Loucy (cell line): ENCODE measurements at regions not wholly inside any gene's neighbourhood (a gene's known extent, or its start where the extent isn't known, plus 50 kb on each side); places are given as distances from the start of the nearest gene placed in this dataset.

Experiments
- H2AFZ ChIP-seq: fragments of 200-600 bp; sonication (generic); 2 replicates; pipeline ENCODE4 v1.6.0; 2016; ENCODE audit warnings: antibody characterized with exemption, mild to moderate bottlenecking, low read length, moderate library complexity
- H3F3A ChIP-seq: fragments of 200-600 bp; 2 replicates; pipeline ENCODE4 v1.6.0; 2016; ENCODE audit warnings: antibody characterized with exemption, low read depth, mild to moderate bottlenecking
- H3K27me3 ChIP-seq: fragments of 200-600 bp; sonication (generic); 2 replicates; pipeline ENCODE4 v1.6.1; 2014; ENCODE audit warnings: low read length, mild to moderate bottlenecking; ENCODE audit not compliant: insufficient read depth, poor library complexity, severe bottlenecking
- H3K36me3 ChIP-seq: fragments of 200-600 bp; sonication (generic); 2 replicates; pipeline ENCODE4 v1.6.1; 2016; ENCODE audit warnings: low read length; ENCODE audit not compliant: insufficient read depth
- H3K4me1 ChIP-seq: fragments of 200-600 bp; sonication (generic); 2 replicates; pipeline ENCODE4 v1.5.1; 2014; ENCODE audit warnings: low read length, mild to moderate bottlenecking; ENCODE audit not compliant: insufficient read depth, poor library complexity, severe bottlenecking
- H3K4me2 ChIP-seq: fragments of 200-600 bp; sonication (generic); 2 replicates; pipeline ENCODE4 v1.6.0; 2014; ENCODE audit warnings: antibody characterized with exemption, low read length, low read depth, mild to moderate bottlenecking; ENCODE audit not compliant: poor library complexity, severe bottlenecking
- H3K4me3 ChIP-seq: fragments of 200-600 bp; sonication (generic); 2 replicates; pipeline ENCODE4 v1.5.1; 2014; ENCODE audit warnings: low read length, mild to moderate bottlenecking, mixed read lengths; ENCODE audit not compliant: poor library complexity, severe bottlenecking
- H3K79me2 ChIP-seq: fragments of 200-600 bp; sonication (generic); 2 replicates; pipeline ENCODE4 v1.6.1; 2014; ENCODE audit warnings: low read length; ENCODE audit not compliant: insufficient read depth
- H3K9ac ChIP-seq: fragments of 200-600 bp; sonication (generic); 2 replicates; pipeline ENCODE4 v1.6.0; 2014; ENCODE audit warnings: mild to moderate bottlenecking, low read depth, low read length, moderate library complexity; ENCODE audit not compliant: poor library complexity, severe bottlenecking
- H3K9me2 ChIP-seq: fragments of 200-600 bp; sonication (generic); replicated peaks from 2 replicates; pipeline ENCODE4 v1.6.1; 2016; ENCODE audit warnings: low read depth, low read length, mixed read lengths
- H3K9me3 ChIP-seq: fragments of 200-600 bp; sonication (generic); 2 replicates; pipeline ENCODE4 v1.6.1; 2014; ENCODE audit warnings: mild to moderate bottlenecking, antibody characterized with exemption, low read length, low read depth; ENCODE audit not compliant: insufficient read depth
- H4K20me1 ChIP-seq: fragments of 200-600 bp; sonication (generic); 2 replicates; pipeline ENCODE4 v1.6.0; 2014; ENCODE audit warnings: antibody characterized with exemption, low read length, mild to moderate bottlenecking; ENCODE audit not compliant: insufficient read depth, poor library complexity, severe bottlenecking
- CTCF ChIP-seq: fragments of 200-600 bp; sonication (generic); conservative IDR thresholded peaks from 2 replicates; pipeline ENCODE4 v1.5.1; 2014; ENCODE audit warnings: mild to moderate bottlenecking, antibody characterized with exemption, low read length
- EZH2phosphoT487 ChIP-seq: fragments of 200-600 bp; IDR thresholded peaks from 2 replicates; pipeline ENCODE4 v1.6.1; 2018; ENCODE audit warnings: antibody characterized with exemption, mild to moderate bottlenecking, moderate library complexity, borderline replicate concordance

DNA sequence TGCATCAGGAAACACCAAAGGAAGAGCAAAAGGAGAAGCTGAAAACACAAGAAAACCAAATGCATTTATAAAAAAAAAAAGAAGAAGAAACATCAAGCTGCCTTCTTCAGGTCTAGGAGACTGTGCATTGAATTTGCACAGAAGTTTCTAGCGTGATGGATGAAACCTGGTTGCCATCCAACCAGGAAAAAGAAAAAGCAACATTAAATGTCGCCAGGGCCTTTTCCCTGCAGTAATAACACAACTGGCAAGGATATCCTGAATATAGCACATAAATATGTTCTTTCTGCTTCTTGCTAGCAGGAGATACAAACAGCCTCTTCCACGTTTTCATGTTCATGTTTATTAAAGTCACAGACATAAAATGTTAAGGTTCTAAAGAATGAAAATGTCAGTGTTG, 60.8 kb upstream of the ZFP42 start:
- Histone ChIP-seq H4K20me1 (no peaks in the 10 kb centered on the region), H3K4me3 (no peak overlapping the region), H3K9me2 (no peaks in the 10 kb centered on the region)

GRCh38 chr4:187937557-187937956, 58.0 kb upstream of the ZFP42 start:
- Histone ChIP-seq H3K4me1 (no peaks in the 10 kb centered on the region), H3K9me3 (peaks cover 9% of the 10 kb centered on the region; the same call in 1 of the 2 replicates), H3K27me3 (no peaks in the 10 kb centered on the region), H3F3A (no peaks in the 10 kb centered on the region), H3K36me3 (no peaks in the 10 kb centered on the region), H3K4me3 (no peak overlapping the region), H3K9ac (no peak overlapping the region), H3K4me2 (no peak overlapping the region), H2AFZ (no peak overlapping the region), H3K79me2 (no peaks in the 10 kb centered on the region), H4K20me1 (no peaks in the 10 kb centered on the region), H3K9me2 (no peaks in the 10 kb centered on the region)
- TF ChIP-seq EZH2phosphoT487 (no peak), CTCF (no peak)

More for the DNA sequence above, 60.8 kb upstream of the ZFP42 start:
- no peaks in the 10 kb centered on the region for H3K4me1 ChIP-seq
- H3K9ac ChIP-seq: no peak overlapping the region
- TF ChIP-seq CTCF: no peak
- TF ChIP-seq EZH2phosphoT487: no peak
- H3K27me3 ChIP-seq: no peaks in the 10 kb centered on the region
- H3K9me3 ChIP-seq: peaks cover 9% of the 10 kb centered on the region; the same call in 1 of the 2 replicates
- H3K4me2 ChIP-seq: no peak overlapping the region
- no peaks in the 10 kb centered on the region for H3F3A ChIP-seq
- H3K79me2 ChIP-seq: no peaks in the 10 kb centered on the region
- H2AFZ ChIP-seq: no peak overlapping the region
- H3K36me3 ChIP-seq: no peaks in the 10 kb centered on the region

DNA sequence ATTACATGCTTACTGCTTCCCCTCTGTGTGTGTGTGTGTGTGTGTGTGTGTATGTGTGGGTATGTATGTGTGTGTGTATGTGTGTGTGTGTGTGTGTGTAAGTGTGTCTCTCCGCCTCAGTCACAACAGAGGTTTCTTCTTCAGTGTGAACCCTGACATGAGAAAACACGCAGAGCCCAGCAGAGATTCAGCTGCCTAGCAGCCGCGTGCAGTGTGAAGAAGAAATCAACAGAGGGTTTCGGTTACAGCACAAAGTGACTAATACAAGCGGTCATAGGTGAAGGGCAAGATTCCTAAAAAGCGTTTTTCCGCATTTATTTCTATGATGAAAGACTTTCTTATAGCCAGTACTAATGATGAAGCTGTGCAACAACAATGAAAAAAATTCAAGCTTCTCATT, 55.3 kb upstream of the ZFP42 start:
- Histone ChIP-seq H3K4me1 (no peaks in the 10 kb centered on the region), H3K4me2 (no peak overlapping the region), H3K36me3 (no peaks in the 10 kb centered on the region), H3K4me3 (no peak overlapping the region), H3K9me3 (peaks cover 12% of the 10 kb centered on the region; the same call in 1 of the 2 replicates), H4K20me1 (no peaks in the 10 kb centered on the region), H3K79me2 (no peaks in the 10 kb centered on the region), H2AFZ (no peak overlapping the region), H3K27me3 (no peaks in the 10 kb centered on the region), H3K9me2 (no peaks in the 10 kb centered on the region), H3F3A (no peaks in the 10 kb centered on the region), H3K9ac (no peak overlapping the region)
- no peak for TF ChIP-seq EZH2phosphoT487
- TF ChIP-seq CTCF: no peak
